Pancreas (tissue), 10 donors: ENCODE measurements at regions not wholly inside any gene's neighbourhood (a gene's known extent, or its start where the extent isn't known, plus 50 kb on each side); places are given as distances from the start of the nearest gene placed in this dataset.

Experiments used
- ATAC-seq, 4 donors: fragments of 200-7000 bp; cut with Tn5 transposase; one replicate each; pipeline versions ENCODE4 v1.8.0 to v1.9.1; 2020; ENCODE audit warnings: mild to moderate bottlenecking in 4 of 4, moderate library complexity in 4 of 4
- DNase-seq, 6 donors: peaks; one replicate each; pipeline ENCODE4 v3.0.0-alpha.2; 2020
- FAIRE-seq: peaks from 2 replicates; lab custom pipeline; 2012; peaks lifted over from hg19 to GRCh38; lab: Jason Lieb, UNC
- H3K27ac ChIP-seq, 4 donors: fragments of 200-600 bp; sonication (generic); 1 replicate in 3 of 4; 2 replicates in 1 of 4; pipeline versions ENCODE4 v1.5.0 to v1.8.0; 2020
- H3K27me3 ChIP-seq, 4 donors: fragments of 200-600 bp; one replicate each; pipeline ENCODE4 v1.8.0; 2021
- H3K36me3 ChIP-seq, 3 donors: fragments of 200-600 bp; sonication (generic) in 1 of 3; one replicate each; pipeline versions ENCODE4 v1.5.0 to v1.8.0; 2020 to 2021
- H3K4me1 ChIP-seq, 3 donors: fragments of 200-600 bp; one replicate each; pipeline ENCODE4 v1.8.0; 2021
- H3K4me3 ChIP-seq, 4 donors: fragments of 200-600 bp; sonication (generic) in 2 of 4; one replicate each; pipeline versions ENCODE4 v1.5.0 to v1.8.0; 2020 to 2021
- H3K9me3 ChIP-seq, 4 donors: fragments of 200-600 bp; one replicate each; pipeline ENCODE4 v1.8.0; 2021
- CTCF ChIP-seq, 4 donors: fragments of 200-600 bp; sonication (generic) in 3 of 4; IDR thresholded peaks; one replicate each; pipeline versions ENCODE4 v1.5.0 to v1.8.0; 2021; ENCODE audit warnings: antibody characterized with exemption in 4 of 4
- WGBS, 2 donors: extraction: QIAGEN DNeasy Blood & Tissue Kit; methylation state at CpG; one replicate each; pipeline ENCODE4 v1.1.7; 2013; 5-methylcytosine and 5-hydroxymethylcytosine counted together
- intact Hi-C, 3 donors: fragments of 100-400 bp; cut with DNase I; formaldehyde crosslinking; loops; one replicate each; pipeline versions ENCODE4 v1.11.1 to v1.14.2; 2022
- donor health status: healthy with polysubstance abuse.
- donor health status: DM: no; HTN: no; CAD: no; lungs with moderate emphysema.
- donor health status: DM: no; HTN: no; CAD: no.
- donor health status: control.
- donor health status: control.
- donor health status: Bipolar disorder and iron deficiency.
- donor health status: DM: yes; HTN: yes; CAD: no.
- donor health status: DM: no; HTN: no; CAD: no.
- donor health status: DM: no; HTN: no; CAD: no.
- donor health status: DM: yes; HTN: yes; CAD: no.

- ATAC-seq = no peak
- WGBS, 2 donors = 51 to 53% methylated on average over 2 of the region's 2 CpGs
- intact Hi-C loops = no loop called here
Observed at GRCh38 chr1:238628110-238628509, 737.4 kb upstream of the ZP4 start.

DNA sequence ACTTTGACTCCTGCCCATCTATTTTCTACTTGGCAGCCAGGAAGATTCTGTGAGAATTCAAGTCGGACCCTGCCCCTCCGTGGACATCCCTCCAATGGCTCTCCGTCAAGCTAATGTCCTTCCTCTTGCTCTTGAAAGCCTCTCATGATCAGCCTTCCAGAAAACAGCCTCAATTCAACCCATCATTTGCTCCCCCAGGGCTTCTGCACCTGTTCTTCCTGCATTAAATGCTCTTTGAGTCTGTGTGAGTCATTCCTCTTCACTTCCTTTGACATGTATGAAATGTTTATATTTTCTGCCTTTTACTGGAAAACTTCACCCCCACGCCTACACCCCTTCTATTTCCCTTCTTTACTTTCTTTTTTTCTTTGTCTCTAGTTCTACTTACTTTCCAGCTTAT lies 734.1 kb upstream of the ZP4 start:
- DNase-seq = no peak
- 48 to 62% methylated on average over 4 of the region's 4 CpGs for WGBS, 2 donors
- no peaks in the 10 kb centered on the region for H3K4me1 ChIP-seq
- ATAC-seq = no peak
- no peak overlapping the region for H3K4me3 ChIP-seq
- no peak overlapping the region for H3K27ac ChIP-seq
- FAIRE-seq = no peak
- no peaks in the 10 kb centered on the region for H3K27me3 ChIP-seq
- no peak for TF ChIP-seq CTCF (IDR thresholded peaks at IDR 0.05)
- no peaks in the 10 kb centered on the region for H3K9me3 ChIP-seq
- intact Hi-C loops = no loop called here
- no peaks in the 10 kb centered on the region for H3K36me3 ChIP-seq

More at GRCh38 chr1:238628110-238628509, 737.4 kb upstream of the ZP4 start:
- Histone ChIP-seq H3K4me1 (no peaks in the 10 kb centered on the region), H3K4me3 (no peak overlapping the region), H3K27me3 (no peaks in the 10 kb centered on the region), H3K9me3 (no peaks in the 10 kb centered on the region), H3K27ac (no peak overlapping the region), H3K36me3 (no peaks in the 10 kb centered on the region)
- TF ChIP-seq CTCF (IDR thresholded peaks at IDR 0.05) = no peak
- FAIRE-seq (no peak), DNase-seq (no peak)

DNA sequence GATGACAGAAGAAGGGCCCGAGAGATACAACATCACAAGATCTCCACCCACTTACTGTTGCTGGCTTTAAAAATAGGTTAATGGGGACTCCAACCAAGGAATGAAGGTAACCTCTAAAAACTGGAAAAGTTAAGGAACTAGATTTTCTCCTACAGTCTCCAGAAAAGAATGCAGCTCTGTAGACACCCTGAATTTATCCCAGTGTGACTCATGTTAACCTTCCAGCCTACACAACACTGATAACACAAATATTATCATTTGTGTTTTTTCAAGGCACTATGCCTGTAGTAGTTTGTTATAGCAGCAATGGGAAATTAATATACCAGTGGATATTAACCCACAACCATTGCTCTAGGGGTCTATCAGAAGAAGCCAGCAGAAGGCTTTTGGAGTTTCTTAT lies 730.7 kb upstream of the ZP4 start:
- ATAC-seq (no peak), FAIRE-seq (no peak), DNase-seq (no peak)
- 75 to 85% methylated on average over 1 of the region's 1 CpG for WGBS, 2 donors
- no peak for TF ChIP-seq CTCF (IDR thresholded peaks at IDR 0.05)
- no peak overlapping the region for H3K27ac ChIP-seq
- H3K36me3 ChIP-seq = no peaks in the 10 kb centered on the region
- H3K9me3 ChIP-seq = no peaks in the 10 kb centered on the region
- no peak overlapping the region for H3K4me3 ChIP-seq
- intact Hi-C loops = no loop called here
- no peaks in the 10 kb centered on the region for H3K27me3 ChIP-seq
- H3K4me1 ChIP-seq = no peaks in the 10 kb centered on the region

DNA sequence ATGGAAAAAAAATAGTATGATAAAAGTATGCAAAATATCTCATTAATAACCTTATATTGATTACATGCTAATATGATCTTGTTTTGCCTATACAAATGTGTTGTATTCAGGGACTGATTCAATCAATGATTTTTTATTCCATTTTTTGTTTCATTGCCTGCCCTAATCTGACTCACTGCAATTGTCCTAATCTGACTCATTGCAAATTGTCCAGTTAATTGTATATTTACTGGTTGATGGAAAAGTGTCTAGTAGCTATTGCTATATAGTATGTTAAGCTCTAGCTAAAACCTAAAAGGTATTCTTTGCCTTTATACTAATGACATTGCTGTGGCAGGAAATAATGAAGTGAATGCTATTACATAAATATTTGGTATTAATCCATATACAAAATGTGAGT lies 728.9 kb upstream of the ZP4 start:
- no peak for FAIRE-seq

DNA sequence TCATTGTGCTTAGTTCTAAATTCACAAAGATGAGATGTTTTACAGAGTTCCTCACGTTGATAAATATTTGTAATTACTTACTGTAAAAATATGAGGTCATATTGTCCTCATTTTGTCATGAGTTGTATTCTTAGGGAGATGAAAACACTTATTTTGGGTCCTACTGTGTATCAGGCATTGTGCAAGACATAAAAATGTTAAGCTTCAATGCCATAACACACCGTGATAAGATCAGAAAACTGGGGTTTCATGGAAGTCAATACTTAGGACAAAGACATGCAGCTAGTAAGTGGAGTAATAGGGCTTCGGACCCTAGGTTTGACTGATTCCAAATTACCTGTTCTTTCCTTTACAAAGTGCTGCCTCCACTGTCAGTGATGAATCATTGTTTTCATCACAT lies 720.7 kb upstream of the ZP4 start:
- Histone ChIP-seq H3K4me1 (no peaks in the 10 kb centered on the region), H3K36me3 (no peaks in the 10 kb centered on the region), H3K27me3 (no peaks in the 10 kb centered on the region), H3K9me3 (no peaks in the 10 kb centered on the region), H3K4me3 (no peak overlapping the region), H3K27ac (no peak overlapping the region)
- WGBS, 2 donors = 62 to 71% methylated on average over 3 of the region's 3 CpGs
- FAIRE-seq (no peak), DNase-seq (no peak), ATAC-seq (no peak)
- TF ChIP-seq CTCF (IDR thresholded peaks at IDR 0.05) = no peak
- intact Hi-C loops = no loop called here

More for the DNA sequence above, 728.9 kb upstream of the ZP4 start:
- DNase-seq (no peak), ATAC-seq (no peak)
- Histone ChIP-seq H3K9me3 (no peaks in the 10 kb centered on the region), H3K4me1 (no peaks in the 10 kb centered on the region), H3K4me3 (no peak overlapping the region), H3K27ac (no peak overlapping the region), H3K36me3 (no peaks in the 10 kb centered on the region), H3K27me3 (no peaks in the 10 kb centered on the region)
- intact Hi-C loops = no loop called here
- no peak for TF ChIP-seq CTCF (IDR thresholded peaks at IDR 0.05)
